GM18517 (cell line): ENCODE measurements at regions not wholly inside any gene's neighbourhood (a gene's known extent, or its start where the extent isn't known, plus 50 kb on each side); places are given as distances from the start of the nearest gene placed in this dataset.
"Not testable (repeated sequence)": the region's sequence is repeated elsewhere in the genome, so short reads cannot be mapped to it uniquely, and the experiment has no call there.

Experiments
- ATAC-seq: cut with Tn5 transposase; IDR thresholded peaks from one replicate; pipeline ENCODE4 v1.9.1; 2021; ENCODE audit warnings: mild to moderate bottlenecking, moderate library complexity; ENCODE audit not compliant: unreplicated experiment

DNA sequence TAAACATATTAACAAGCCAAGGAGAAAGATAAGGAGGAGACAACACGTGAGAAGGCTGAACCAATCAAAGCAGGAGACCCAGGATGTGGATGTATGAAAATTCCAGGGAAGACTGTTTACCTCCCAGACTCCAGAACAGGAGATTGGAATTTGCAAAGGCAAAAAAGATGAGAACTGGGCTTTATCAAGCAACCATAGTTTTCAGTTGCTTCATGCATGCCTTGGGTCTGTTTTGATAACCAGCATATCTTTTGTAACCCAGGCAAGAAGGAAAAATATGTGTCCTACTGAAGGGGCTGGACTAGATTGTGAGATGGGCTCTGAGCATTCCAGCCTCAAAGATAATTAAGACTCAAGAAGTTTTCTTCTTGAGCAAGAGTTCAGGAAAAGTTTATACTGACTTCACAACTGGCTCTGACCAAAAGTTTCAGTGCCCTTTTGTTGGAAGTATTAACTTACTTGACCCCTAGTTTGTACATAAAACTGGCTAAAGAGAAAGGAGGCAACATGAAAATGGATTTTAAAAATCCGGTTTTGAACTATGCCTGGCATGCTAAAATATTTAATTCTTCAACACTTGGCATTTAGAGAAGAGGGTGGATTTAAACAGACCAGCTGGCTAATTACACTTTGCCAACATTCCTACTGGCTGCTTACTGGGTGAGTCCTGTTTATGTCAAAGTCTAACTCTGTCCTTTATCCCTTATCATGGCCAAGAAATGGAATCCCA is 79.3 kb upstream of the CD28 start:
- ATAC-seq = no peak

DNA sequence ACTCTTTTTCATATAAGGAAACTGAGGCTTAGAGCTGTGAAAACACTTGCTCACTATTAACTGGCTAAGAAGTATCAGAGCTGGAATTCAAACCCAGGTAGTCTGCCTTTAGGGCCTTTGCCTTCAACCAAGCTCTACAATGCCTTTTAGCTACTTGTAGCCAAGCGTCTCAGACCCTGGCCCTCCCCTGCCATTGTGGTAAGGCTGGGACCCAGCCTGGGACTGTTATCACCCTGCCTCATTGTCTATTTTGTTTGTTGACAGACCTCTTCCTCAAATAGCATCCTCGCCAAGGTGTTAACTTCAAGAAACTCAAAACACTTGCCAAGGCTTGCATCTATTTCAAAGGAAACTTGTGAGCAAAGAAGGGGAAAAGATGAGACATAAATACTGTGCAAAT is 76.7 kb upstream of the CD28 start:
- no peak for ATAC-seq

DNA sequence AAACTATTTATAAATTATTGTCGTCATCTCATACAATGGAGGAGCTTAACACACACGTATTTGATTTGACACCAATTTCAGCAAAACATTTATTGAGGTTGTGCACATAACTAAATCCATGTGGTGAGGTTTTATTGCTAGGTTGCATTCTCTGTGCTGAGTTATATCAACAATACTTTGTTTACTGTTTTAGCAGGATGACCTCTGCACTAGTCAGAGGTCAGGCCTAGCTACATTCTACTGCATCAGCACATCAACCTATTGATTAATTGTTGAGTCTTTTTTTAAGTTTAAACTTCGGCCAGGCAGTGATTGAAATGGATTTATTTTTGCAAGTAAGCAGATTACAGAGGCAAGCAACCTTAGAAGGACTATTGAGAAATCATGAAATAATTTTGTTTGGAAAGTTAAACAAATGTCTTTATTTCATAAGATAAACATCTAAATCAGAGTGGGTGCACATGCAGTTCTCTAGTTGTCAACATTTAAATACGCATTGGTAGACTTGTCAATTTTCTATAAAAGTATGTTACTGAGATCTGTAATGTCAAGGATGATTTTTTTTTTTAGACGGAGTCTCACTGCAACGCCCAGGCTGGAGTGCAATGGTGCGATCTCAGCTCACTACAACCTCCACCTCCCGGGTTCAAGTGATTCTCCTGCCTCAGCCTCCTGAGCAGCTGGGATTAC is 75.2 kb upstream of the CD28 start:
- no peak for ATAC-seq

DNA sequence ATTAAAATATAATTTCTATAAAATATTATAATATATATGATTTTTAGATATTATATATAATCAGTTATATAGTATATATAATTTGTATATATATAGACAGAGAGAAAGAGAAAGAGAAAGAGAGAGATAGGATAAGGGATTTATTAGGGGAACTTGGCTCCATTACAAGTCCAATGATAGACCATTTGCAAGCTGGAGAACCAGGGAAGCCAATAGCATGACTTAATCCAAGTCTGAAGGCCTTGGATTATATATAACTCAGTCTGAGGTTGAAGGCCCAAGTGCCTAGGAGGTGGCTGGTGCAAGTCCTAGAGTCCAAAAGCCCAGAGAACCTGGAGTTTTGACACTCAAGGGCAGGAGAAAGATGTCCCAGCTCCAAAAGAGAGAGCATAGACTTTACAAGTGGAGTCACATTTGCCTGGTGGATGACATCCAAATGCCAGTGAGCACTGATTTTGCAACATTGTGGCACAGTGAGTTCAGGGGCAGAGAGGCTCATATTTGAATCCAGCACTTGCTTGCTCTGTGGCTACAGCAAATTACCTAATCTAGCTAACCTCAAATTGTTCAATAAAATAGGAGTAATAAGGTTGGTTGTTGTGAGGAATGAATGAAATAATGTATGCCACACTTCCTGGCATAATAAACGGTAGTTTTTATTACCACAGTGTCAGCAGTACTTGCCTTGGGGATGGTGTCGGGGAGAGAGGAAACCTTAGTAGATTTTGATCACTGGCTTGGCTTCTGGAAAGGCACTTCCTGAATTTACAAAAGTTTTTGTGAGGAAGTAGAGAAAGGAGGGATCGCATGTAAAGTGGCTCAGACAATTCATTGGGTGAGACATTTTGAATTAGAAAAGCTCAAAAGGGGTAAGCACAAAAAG is 69.6 kb upstream of the CD28 start:
- ATAC-seq = no peak

DNA sequence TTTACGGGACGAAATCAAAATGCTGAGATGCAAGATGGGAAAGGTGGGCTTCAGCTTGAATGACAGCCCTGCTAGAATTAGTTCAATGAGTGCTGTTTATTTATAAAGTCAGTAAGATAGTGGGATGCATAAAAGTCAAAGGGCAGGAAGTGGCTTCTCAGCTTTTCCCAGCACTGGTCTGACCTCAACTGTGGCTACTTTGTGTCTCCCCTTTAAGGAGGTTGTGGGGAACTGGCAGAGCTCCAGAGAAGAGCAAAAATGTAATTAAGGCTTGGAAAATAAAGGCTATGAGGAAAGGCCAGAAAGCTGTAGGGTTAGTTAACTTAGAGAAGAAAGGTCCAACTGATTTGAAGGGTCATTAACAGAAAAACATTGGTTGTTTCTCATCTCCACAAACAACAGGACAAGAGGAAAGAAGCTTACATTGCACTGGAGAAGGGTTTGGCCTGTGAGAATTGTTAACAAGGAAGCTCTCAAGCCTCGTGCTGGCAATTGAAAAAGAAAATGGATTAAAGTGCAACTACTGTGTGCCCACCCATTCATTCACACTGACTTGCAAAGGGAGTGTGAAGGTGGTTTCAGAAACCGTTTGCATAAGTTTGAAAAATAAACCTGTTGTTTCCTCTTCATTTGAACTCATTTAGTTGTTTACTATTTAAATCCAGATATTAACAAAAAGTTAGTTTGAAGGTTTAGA is 68.8 kb upstream of the CD28 start:
- no peak for ATAC-seq

DNA sequence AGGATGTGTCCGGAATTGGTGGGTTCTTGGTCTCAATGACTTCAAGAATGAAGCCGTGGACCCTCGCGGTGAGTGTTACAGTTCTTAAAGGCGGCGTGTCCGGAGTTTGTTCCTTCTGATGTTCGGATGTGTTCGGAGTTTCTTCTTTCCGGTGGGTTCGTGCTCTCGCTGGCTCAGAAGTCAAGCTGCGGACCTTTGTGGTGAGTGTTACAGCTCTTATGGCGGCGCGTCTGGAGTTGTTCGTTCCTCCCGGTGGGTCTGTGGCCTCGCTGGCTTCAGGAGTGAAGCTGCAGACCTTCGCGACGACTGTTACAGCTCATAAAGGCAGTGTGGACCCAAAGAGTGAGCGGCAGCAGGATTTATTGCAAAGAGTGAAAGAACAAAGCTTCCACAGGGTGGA is 64.6 kb upstream of the CD28 start:
- ATAC-seq = not testable (repeated sequence)

DNA sequence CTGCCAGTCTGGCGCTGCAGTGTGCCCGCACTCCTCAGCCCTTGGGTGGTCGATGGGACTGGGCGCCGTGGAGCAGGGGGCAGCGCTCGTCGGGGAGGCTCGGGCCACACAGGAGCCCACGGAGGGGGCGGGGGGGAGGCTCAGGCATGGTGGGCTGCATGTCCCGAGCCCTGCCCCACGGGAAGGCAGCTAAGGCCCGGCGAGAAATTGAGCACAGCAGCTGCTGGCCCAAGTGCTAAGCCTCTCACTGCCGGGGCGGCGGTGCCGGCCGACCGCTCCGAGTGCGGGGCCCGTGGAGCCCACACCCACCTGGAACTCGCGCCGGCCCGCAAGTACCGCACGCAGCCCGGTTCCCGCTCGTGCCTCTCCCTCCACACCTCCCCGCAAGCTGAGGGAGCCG is 63.6 kb upstream of the CD28 start:
- not testable (repeated sequence) for ATAC-seq

DNA sequence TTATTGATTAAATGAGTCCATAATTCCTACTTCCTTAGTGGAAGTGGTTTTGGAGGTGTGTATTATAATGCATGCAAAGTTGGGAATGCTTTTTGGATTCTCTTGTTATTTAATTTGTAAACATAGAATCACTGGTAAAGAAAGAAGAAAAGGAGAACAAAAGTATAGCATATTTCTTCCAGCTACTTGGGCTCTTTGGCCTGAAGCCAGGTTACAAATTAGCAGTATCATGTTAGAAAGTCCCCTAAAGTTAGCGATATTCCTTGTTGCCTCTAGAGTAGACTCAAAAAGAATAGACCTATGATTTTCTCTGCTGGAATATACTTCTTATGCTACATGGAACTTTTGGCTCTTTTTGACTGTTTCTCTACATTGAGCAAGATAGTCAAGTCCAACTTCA is 60.6 kb upstream of the CD28 start:
- ATAC-seq = no peak

DNA sequence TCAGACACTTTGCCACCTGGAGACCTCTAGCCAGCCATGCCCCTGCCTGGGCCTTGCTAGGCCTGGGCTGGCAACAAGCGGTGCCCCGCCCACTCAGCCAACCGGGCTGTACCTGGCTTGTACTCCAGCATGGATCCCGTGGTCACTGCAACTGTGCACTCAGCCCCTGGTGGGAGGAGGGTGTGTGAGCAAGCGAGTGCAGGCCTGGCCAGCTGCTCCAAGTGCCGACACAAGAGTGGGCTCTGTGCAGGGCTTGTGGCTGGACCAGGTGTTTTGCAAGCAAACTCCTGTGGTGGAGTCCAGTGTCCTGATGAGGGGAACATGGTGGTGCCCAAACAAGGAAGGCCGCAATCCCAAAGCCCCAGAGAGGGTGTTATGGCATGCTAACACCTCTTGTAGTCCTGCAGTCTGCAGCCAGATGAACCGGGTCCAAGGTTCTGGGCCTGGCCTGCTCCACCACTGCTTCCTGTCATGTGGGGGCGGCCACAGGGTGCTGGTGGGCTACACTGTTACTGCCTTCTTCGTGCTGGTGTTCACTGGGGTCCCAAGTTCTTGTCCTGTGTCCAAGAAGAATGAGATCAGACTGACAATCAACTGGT is 60.1 kb upstream of the CD28 start:
- no peak for ATAC-seq

DNA sequence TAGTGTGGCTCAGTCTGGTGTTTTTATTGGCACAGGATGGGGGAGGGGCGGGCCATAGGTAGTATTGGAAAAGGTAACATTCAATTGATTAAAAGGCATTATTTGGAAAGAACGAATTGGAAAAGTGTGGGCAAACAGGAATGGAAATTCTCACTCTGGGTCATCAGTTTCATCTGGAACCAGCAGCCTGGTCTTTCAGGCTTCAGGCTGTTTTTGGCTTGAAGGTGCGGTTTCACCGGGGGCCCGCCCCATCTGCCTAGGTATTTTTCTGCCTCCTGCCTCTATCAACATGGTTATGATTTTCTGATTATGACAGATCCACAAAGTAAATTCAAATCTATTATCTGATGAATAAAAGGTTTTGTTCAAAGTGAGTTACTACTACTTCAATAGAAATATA is 59.5 kb upstream of the CD28 start:
- ATAC-seq = no peak

DNA sequence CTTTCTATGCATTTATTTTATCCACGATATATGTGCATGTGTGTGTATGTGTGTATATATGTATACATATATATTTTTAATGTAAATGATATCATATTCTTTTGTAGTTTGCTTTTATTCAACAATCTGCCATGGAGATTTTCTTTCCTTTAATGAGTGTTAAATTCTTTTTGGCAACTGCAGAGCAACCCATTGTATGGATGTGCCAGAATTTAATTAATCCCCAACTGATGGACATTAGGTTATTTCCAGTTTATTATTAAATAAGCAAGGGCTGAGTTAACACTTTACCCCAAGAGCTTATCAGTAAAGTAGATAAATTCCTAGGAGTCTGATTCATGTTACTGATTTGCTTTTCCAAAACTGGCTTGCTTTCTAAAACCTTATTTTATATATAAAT is 58.9 kb upstream of the CD28 start:
- no peak for ATAC-seq

DNA sequence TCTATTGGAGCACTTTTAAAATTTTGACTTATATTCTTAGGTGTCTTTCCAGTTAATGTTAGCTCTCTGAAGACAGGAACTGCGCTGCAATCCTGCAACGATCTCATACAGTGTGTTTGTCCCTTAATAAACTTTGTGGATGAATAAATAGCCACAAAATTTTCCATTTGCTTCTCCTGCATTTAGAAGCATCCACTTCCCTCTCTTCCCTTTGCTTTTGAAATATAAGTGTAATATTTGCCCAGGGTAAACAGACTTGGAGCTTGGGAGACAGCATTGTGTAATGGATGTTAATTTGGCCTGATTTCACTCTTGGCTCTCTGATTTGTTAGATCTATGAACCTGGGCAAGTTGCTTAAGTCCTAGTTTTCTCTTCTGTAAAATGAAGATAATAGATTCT is 58.2 kb upstream of the CD28 start:
- no peak for ATAC-seq

DNA sequence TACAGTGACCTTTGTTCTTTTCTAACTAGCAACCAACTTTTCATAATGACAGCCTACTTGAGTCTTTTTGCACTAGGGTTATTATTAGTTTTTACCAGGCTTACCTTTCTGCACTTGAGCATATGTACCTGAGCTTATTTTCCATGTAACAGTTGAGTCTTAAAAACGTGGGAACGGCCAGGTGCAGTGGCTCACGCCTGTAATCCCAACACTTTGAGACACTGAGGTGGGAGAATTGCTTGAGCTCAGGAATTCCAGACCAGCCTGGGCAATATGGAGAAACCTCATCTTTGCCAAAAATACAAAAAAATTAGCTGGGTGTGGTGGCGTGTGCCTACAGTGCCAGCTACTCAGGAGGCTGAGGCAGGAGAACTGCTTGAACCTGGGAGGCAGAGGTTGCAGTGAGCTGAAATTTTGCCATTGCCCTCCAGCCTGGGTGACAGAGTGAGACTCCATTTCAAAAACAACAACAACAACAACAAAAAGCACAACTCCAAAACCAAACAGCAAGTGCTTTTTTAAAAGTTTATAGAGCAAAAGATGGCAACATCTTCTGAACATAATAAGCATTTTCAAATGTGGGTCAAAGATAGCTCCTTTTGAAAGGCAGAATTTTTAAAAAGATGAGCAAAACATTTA is 57.1 kb upstream of the CD28 start:
- ATAC-seq = no peak

DNA sequence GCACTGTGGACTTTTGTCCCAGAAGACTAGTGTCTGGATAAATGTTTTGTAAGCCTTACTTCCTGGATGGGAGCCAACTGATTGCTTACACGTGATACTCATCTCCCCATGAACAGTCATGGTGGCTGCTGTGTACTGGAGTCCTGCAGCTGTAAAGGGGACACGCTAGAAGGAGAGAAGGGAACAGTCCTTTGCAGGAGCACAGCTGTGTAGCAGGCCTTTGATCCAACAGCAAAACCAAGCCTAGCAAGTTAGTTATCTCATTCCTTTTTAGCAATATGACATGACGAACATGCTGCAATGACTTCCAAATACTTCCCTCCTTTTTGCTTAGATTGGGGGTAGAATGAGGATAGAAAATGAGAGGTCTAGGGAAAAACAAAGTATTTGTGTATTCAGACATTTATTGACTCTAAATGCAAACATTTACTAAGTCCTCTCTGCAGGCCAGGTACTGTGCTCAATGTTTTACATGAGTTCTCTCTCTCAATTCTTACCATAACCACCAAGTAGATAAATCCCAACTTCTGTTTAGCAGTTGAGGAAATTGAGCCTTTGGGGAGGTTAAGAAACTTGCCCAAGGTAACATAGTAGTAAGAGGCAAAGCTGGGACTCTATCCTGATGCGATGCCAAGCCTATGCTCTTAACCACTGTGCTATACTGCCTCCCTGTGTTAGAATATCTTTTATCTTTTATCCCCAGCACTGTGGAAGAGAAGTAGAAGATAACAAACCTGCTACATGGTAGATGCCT is 55.4 kb upstream of the CD28 start:
- ATAC-seq = peak; percentile 60

DNA sequence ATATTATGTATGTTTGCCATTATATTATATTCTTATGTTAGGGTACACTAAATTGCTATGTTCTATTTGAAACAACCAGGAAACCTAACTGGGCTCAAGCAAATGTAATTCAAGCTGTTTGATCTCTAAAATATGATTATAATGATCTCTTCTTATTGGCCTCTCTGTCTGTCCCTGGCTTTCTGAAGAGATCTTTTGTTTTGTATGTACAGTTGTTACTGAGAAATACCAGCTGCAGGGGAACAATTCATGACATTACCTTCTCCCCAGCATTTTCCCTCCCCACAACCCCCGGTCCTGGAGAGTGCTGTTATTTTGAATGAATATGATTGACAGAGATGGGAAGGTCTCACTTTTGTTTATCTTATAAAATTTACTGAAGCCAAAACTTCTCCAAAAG is 54.8 kb upstream of the CD28 start:
- ATAC-seq = no peak

DNA sequence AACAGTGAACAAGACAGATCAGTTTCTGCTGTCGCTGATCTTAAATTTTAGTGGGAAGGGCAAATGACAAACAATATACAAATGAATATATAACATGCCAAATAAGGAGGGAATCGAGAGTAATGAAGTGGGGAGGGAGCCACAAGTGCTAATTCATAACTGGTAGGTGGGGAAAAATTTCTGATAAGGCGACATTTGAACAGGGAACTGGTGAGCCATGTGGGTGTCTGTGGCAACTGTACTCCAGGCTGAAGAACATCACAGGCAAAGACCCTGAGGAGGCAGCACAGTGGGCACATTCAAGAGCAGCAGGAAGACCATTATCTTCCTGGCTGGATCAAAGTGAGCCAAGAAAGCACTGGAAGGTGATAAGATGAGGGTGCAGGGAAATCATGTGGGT is 51.6 kb upstream of the CD28 start:
- ATAC-seq = no peak

DNA sequence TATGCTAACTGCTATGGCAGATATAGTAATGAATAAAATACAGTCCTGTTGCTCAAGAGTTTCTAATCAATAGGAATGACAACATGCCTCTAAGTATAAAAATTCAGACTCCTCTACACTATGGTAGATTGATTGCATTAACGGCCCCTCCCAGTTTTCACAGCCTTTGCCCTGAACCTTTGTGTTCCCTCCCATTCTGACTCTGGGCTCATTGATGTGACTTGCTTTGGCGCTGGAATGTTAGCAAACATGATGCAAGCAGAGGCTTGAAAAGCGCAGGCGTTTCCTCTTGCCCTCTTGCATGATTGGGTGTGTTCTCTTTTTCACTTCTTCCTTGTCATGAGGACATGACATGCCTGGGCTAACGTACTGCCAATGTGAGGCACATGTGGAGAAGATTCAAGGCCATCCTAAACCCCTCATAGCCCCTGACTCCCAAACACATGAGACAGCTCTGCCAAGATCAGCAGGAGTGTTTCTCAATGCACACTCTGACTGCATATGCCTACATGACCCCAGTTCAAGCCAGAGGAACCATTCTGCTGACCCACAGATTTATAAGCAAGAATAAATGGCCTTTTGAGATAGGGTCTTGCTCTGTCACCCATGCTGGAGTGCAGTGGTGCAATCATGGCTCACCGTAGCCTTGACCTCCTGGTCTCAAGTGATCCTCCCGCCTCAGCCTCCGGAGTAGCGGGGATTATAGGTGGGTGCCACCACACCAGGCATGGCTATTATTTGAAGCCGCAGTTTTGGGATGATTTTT is 49.7 kb upstream of the CD28 start:
- ATAC-seq = no peak
